SK-N-SH treated with all-trans-retinoic acid at 6 μM for 48 hours (cell line): ENCODE measurements at regions not wholly inside any gene's neighbourhood (a gene's known extent, or its start where the extent isn't known, plus 50 kb on each side); places are given as distances from the start of the nearest gene placed in this dataset.

Experiments
- ATAC-seq: fragments of 200-7000 bp; cut with Tn5 transposase; 3 replicates; pipeline ENCODE4 v1.9.1; 2020; ENCODE audit warnings: mild to moderate bottlenecking, moderate library complexity
- ARNTL ChIP-seq: fragments of 450-650 bp; formaldehyde crosslinking; IDR thresholded peaks from 2 replicates; pipeline ENCODE4 v1.5.0; 2020; ENCODE audit warnings: low read depth, mild to moderate bottlenecking, moderate library complexity, borderline replicate concordance
- BACH2 ChIP-seq: fragments of 250-450 bp; sonication (Bioruptor Pico); IDR thresholded peaks from 2 replicates; pipeline ENCODE4 v1.9.0; 2021; ENCODE audit warnings: mild to moderate bottlenecking, borderline replicate concordance
- CSDC2 ChIP-seq: fragments of 250-450 bp; sonication (Bioruptor Pico); IDR thresholded peaks from 2 replicates; pipeline ENCODE4 v1.5.0; 2020; ENCODE audit warnings: mild to moderate bottlenecking, moderate library complexity
- GLIS3 ChIP-seq: fragments of 250-450 bp; sonication (Bioruptor Pico); IDR thresholded peaks from 2 replicates; pipeline ENCODE4 v1.5.0; 2020; ENCODE audit warnings: mild to moderate bottlenecking, moderate library complexity
- ISL1 ChIP-seq: fragments of 250-450 bp; sonication (Bioruptor Pico); IDR thresholded peaks from 2 replicates; pipeline ENCODE4 v2.1.2; 2022; ENCODE audit warnings: mild to moderate bottlenecking, moderate library complexity
- OSR1 ChIP-seq: fragments of 250-450 bp; sonication (Bioruptor Pico); IDR thresholded peaks from 2 replicates; pipeline ENCODE4 v1.8.0; 2022; ENCODE audit warnings: moderate library complexity, mild to moderate bottlenecking, inconsistent platforms
- PPARA ChIP-seq: fragments of 250-450 bp; sonication (Bioruptor Pico); IDR thresholded peaks from 2 replicates; pipeline ENCODE4 v1.5.0; 2020; ENCODE audit warnings: mild to moderate bottlenecking, borderline replicate concordance
- RARB ChIP-seq: fragments of 250-450 bp; sonication (Bioruptor Pico); IDR thresholded peaks from 2 replicates; pipeline ENCODE4 v1.8.0; 2021; ENCODE audit warnings: mild to moderate bottlenecking, moderate library complexity
- SNAI2 ChIP-seq: fragments of 250-450 bp; sonication (Bioruptor Pico); IDR thresholded peaks from 2 replicates; pipeline ENCODE4 v1.5.0; 2020; ENCODE audit warnings: mild to moderate bottlenecking, moderate library complexity
- TCF4 ChIP-seq: fragments of 250-450 bp; sonication (Bioruptor Pico); IDR thresholded peaks from 2 replicates; pipeline ENCODE4 v1.8.0; 2021; ENCODE audit warnings: mild to moderate bottlenecking, moderate library complexity, borderline replicate concordance
- TOX ChIP-seq: fragments of 250-450 bp; sonication (Bioruptor Pico); IDR thresholded peaks from 2 replicates; pipeline ENCODE4 v1.8.0; 2021; ENCODE audit warnings: mild to moderate bottlenecking, moderate library complexity, borderline replicate concordance
- ZC3H10 ChIP-seq: fragments of 250-450 bp; sonication (Bioruptor Pico); IDR thresholded peaks from 2 replicates; pipeline ENCODE4 v1.5.1; 2021; ENCODE audit warnings: mild to moderate bottlenecking, moderate library complexity
- ZFP3 ChIP-seq: fragments of 250-450 bp; sonication (Bioruptor Pico); IDR thresholded peaks from 2 replicates; pipeline ENCODE4 v1.5.0; 2020; ENCODE audit warnings: mild to moderate bottlenecking, moderate library complexity
- ZFP30 ChIP-seq: fragments of 450-650 bp; formaldehyde crosslinking; IDR thresholded peaks from 2 replicates; pipeline ENCODE4 v1.5.0; 2022; ENCODE audit warnings: mild to moderate bottlenecking, moderate library complexity
- ZNF565 ChIP-seq: fragments of 450-650 bp; formaldehyde crosslinking; conservative IDR thresholded peaks from 2 replicates; pipeline ENCODE4 v1.5.0; 2020; ENCODE audit warnings: low read depth, mild to moderate bottlenecking, moderate library complexity
- ZNF70 ChIP-seq: fragments of 450-650 bp; formaldehyde crosslinking; IDR thresholded peaks from 2 replicates; pipeline ENCODE4 v1.5.0; 2020; ENCODE audit warnings: mild to moderate bottlenecking, moderate library complexity
- ZNF8 ChIP-seq: fragments of 450-650 bp; formaldehyde crosslinking; IDR thresholded peaks from 2 replicates; pipeline ENCODE4 v1.5.0; 2020; ENCODE audit warnings: mild to moderate bottlenecking, moderate library complexity
- TF ChIP-seq, protein P1 (sequence below): fragments of 250-450 bp; sonication (Bioruptor Pico); IDR thresholded peaks from 2 replicates; pipeline ENCODE4 v1.8.0; 2020; ENCODE audit warnings: mild to moderate bottlenecking, moderate library complexity, borderline replicate concordance
- TF ChIP-seq, protein P2 (sequence below): fragments of 250-450 bp; sonication (Bioruptor Pico); IDR thresholded peaks from 2 replicates; pipeline ENCODE4 v1.5.0; 2020; ENCODE audit warnings: mild to moderate bottlenecking, moderate library complexity
- TF ChIP-seq, protein P3 (sequence below): fragments of 250-450 bp; sonication (Bioruptor Pico); IDR thresholded peaks from 2 replicates; pipeline ENCODE4 v1.8.0; 2021; ENCODE audit warnings: low read depth, mild to moderate bottlenecking, moderate library complexity, borderline replicate concordance
- TF ChIP-seq, protein P4 (sequence below): fragments of 250-450 bp; sonication (Bioruptor Pico); IDR thresholded peaks from 2 replicates; pipeline ENCODE4 v1.5.1; 2020; ENCODE audit warnings: low read depth, mild to moderate bottlenecking, moderate library complexity

DNA sequence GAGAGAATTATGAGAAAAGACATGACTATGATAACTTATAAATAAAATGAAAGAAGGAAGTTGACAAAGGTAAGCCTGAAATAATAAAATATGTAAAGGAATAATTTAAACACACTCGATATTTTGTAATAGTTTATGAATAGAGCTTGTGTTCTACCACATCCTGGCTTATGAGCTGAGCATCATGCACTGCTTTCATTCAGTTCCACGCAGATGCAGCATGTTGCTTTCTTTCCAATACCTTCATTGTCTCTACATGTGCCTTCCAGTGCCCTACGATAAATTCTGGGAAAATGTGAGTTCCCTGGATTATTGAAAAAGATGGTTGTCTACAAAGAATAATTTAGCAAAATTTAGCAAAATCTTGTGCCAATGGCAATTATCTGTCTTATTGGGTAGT, 398.9 kb upstream of the SEMA3C start (continued):
- TF ChIP-seq, protein P1, sequence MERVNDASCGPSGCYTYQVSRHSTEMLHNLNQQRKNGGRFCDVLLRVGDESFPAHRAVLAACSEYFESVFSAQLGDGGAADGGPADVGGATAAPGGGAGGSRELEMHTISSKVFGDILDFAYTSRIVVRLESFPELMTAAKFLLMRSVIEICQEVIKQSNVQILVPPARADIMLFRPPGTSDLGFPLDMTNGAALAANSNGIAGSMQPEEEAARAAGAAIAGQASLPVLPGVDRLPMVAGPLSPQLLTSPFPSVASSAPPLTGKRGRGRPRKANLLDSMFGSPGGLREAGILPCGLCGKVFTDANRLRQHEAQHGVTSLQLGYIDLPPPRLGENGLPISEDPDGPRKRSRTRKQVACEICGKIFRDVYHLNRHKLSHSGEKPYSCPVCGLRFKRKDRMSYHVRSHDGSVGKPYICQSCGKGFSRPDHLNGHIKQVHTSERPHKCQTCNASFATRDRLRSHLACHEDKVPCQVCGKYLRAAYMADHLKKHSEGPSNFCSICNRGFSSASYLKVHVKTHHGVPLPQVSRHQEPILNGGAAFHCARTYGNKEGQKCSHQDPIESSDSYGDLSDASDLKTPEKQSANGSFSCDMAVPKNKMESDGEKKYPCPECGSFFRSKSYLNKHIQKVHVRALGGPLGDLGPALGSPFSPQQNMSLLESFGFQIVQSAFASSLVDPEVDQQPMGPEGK (CRISPR knock-in tag): no peak
- TF ChIP-seq ISL1: no peak
- TF ChIP-seq, all 23 proteins: peak for 0

DNA sequence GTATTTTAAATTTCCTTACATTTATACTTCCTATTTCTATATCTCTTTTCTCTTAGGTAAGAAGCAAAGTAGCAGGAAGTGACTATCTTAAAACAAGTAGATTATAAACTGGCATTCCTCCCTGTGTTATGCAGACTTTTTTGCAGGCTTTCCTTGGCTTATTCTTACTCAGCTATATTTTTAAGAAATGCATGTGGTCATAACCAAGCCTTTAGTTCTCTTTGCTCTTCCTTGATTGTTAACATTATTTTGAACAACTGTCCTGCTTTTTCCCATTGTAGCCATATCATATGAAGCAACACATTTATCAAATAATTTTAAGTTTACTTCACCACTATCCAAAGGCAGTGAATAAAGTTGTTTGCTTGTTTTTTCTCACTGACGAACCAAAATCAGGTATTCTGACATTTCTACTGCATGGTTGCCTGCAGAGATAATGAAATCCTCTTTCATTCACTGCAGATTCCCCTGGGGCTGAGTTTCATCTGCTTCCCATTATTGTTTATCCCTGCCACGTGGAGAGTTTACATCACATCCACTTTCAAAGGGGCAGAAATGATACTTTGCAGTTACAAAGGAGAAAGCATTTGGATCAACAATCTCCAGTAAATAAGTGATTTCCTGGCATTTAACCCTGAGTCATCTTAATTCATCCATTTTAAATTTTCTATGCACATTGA, 389.9 kb upstream of the SEMA3C start:
- TF ChIP-seq BACH2 (CRISPR knock-in tag): no peak
- peak; percentile 95 for TF ChIP-seq TCF4
- no peak for TF ChIP-seq ZNF565
- TF ChIP-seq ISL1: peak; percentile 48; the same call in 1 of the 2 replicates
- no peak for TF ChIP-seq PPARA
- no peak for TF ChIP-seq ZFP3 (CRISPR knock-in tag)
- TF ChIP-seq CSDC2 (CRISPR knock-in tag): no peak
- no peak for TF ChIP-seq GLIS3 (CRISPR knock-in tag)
- no peak for TF ChIP-seq TOX (CRISPR knock-in tag)
- TF ChIP-seq OSR1 (CRISPR knock-in tag): no peak
- TF ChIP-seq SNAI2 (CRISPR knock-in tag): no peak
- no peak for TF ChIP-seq RARB
- peak; percentile 46; the same call in 1 of the 2 replicates for TF ChIP-seq ZNF8 (CRISPR knock-in tag)
- TF ChIP-seq ARNTL (CRISPR knock-in tag): no peak
- TF ChIP-seq, protein P1 (CRISPR knock-in tag): no peak
- TF ChIP-seq, protein P2, sequence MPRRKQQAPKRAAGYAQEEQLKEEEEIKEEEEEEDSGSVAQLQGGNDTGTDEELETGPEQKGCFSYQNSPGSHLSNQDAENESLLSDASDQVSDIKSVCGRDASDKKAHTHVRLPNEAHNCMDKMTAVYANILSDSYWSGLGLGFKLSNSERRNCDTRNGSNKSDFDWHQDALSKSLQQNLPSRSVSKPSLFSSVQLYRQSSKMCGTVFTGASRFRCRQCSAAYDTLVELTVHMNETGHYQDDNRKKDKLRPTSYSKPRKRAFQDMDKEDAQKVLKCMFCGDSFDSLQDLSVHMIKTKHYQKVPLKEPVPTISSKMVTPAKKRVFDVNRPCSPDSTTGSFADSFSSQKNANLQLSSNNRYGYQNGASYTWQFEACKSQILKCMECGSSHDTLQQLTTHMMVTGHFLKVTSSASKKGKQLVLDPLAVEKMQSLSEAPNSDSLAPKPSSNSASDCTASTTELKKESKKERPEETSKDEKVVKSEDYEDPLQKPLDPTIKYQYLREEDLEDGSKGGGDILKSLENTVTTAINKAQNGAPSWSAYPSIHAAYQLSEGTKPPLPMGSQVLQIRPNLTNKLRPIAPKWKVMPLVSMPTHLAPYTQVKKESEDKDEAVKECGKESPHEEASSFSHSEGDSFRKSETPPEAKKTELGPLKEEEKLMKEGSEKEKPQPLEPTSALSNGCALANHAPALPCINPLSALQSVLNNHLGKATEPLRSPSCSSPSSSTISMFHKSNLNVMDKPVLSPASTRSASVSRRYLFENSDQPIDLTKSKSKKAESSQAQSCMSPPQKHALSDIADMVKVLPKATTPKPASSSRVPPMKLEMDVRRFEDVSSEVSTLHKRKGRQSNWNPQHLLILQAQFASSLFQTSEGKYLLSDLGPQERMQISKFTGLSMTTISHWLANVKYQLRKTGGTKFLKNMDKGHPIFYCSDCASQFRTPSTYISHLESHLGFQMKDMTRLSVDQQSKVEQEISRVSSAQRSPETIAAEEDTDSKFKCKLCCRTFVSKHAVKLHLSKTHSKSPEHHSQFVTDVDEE (CRISPR knock-in tag): no peak; the same call in 1 of the 2 replicates
- TF ChIP-seq ZFP30: no peak
- no peak for TF ChIP-seq ZC3H10 (CRISPR knock-in tag)
- no peak for TF ChIP-seq ZNF70
- TF ChIP-seq, protein P3, sequence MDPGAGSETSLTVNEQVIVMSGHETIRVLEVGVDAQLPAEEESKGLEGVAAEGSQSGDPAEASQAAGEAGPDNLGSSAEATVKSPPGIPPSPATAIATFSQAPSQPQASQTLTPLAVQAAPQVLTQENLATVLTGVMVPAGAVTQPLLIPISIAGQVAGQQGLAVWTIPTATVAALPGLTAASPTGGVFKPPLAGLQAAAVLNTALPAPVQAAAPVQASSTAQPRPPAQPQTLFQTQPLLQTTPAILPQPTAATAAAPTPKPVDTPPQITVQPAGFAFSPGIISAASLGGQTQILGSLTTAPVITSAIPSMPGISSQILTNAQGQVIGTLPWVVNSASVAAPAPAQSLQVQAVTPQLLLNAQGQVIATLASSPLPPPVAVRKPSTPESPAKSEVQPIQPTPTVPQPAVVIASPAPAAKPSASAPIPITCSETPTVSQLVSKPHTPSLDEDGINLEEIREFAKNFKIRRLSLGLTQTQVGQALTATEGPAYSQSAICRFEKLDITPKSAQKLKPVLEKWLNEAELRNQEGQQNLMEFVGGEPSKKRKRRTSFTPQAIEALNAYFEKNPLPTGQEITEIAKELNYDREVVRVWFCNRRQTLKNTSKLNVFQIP: 0 out of 2 replicates have a peak, but pooled peaks have one; percentile 23
- peak; percentile 97 for ATAC-seq

DNA sequence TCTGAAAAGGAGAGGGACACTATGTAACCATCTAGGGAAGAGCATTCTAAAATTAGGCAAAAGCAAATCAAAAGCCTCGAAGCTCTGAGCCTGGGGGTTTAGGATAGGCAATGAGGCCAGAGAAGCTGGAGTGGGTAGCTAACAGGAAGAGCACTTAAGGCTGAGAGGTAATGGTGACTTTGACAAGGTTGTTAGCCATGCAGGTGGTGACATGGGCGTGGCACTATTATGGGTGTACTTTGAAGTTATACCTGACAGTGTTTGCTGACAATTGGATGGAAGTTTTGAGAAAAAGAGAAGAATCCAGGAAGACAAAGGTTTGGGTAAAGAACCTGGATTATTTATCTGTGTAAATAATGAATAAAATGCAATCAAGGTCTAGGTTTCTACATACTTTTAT, 383.0 kb upstream of the SEMA3C start:
- TF ChIP-seq, protein P4, sequence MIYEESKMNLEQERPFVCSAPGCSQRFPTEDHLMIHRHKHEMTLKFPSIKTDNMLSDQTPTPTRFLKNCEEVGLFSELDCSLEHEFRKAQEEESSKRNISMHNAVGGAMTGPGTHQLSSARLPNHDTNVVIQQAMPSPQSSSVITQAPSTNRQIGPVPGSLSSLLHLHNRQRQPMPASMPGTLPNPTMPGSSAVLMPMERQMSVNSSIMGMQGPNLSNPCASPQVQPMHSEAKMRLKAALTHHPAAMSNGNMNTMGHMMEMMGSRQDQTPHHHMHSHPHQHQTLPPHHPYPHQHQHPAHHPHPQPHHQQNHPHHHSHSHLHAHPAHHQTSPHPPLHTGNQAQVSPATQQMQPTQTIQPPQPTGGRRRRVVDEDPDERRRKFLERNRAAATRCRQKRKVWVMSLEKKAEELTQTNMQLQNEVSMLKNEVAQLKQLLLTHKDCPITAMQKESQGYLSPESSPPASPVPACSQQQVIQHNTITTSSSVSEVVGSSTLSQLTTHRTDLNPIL: no peak
- TF ChIP-seq, protein P3: no peak
- TF ChIP-seq, protein P1 (CRISPR knock-in tag): no peak
- TF ChIP-seq RARB (no peak), PPARA (no peak), ZFP3 (CRISPR knock-in tag) (no peak), ZFP30 (no peak), ISL1 (no peak)

More for the DNA sequence above, 383.0 kb upstream of the SEMA3C start:
- ATAC-seq: no peak
